Common myeloid progenitor, CD34-positive (primary cell): ENCODE measurements at regions not wholly inside any gene's neighbourhood (a gene's known extent, or its start where the extent isn't known, plus 50 kb on each side); places are given as distances from the start of the nearest gene placed in this dataset.

Experiments
- CTCF ChIA-PET: fragments of 350-600 bp; sonication (Branson Sonifier 250); formaldehyde crosslinking; loops from one replicate; lab custom pipeline; 2021; ENCODE audit warnings: antibody characterized with exemption; lab: Charles Lee
- POLR2A ChIA-PET: fragments of 350-600 bp; sonication (Branson Sonifier 250); formaldehyde crosslinking; loops from one replicate; lab custom pipeline; 2021; ENCODE audit warnings: antibody characterized with exemption; lab: Charles Lee
- DNase-seq, 3 donors: peaks; one replicate each; pipeline versions ENCODE4 v3.0.0 to v3.0.0-alpha.2; 2013
- H3K27ac ChIP-seq, 2 experiments: 1 replicate in 1 of 2; 2 replicates in 1 of 2; pipeline ENCODE4 v1.7.0; 2013; ENCODE audit warnings: inconsistent platforms in 2 of 2, low read length in 2 of 2, mild to moderate bottlenecking in 2 of 2, low read depth in 1 of 2, moderate library complexity in 1 of 2; ENCODE audit not compliant: severe bottlenecking in 2 of 2, insufficient read depth in 1 of 2, poor library complexity in 1 of 2
- H3K27me3 ChIP-seq, 5 experiments: replicated peaks in 2 of 5; 1 replicate in 3 of 5; 2 replicates in 2 of 5; pipeline versions ENCODE4 v1.6.1 to v1.7.0; 2013; ENCODE audit warnings: low read length in 4 of 5, mild to moderate bottlenecking in 2 of 5, moderate library complexity in 2 of 5, inconsistent platforms in 1 of 5; ENCODE audit not compliant: insufficient read depth in 5 of 5, control insufficient read depth in 4 of 5
- H3K36me3 ChIP-seq, 4 experiments: 1 replicate in 2 of 4; 2 replicates in 2 of 4; pipeline versions ENCODE4 v1.6.1 to v1.7.0; 2013; ENCODE audit warnings: low read length in 3 of 4, control low read depth in 1 of 4, mild to moderate bottlenecking in 1 of 4; ENCODE audit not compliant: control insufficient read depth in 4 of 4, insufficient read depth in 4 of 4
- H3K4me1 ChIP-seq, 4 experiments: 1 replicate in 3 of 4; 2 replicates in 1 of 4; pipeline versions ENCODE4 v1.6.1 to v1.7.1; 2013; ENCODE audit warnings: low read length in 3 of 4, mild to moderate bottlenecking in 3 of 4, control low read depth in 1 of 4, inconsistent platforms in 1 of 4, moderate library complexity in 1 of 4; ENCODE audit not compliant: control insufficient read depth in 4 of 4, insufficient read depth in 4 of 4; ENCODE audit errors: control extremely low read depth in 1 of 4
- H3K4me3 ChIP-seq, 7 experiments: 1 replicate in 4 of 7; 2 replicates in 3 of 7; pipeline versions ENCODE4 v1.5.1 to v1.7.0; 2013; ENCODE audit warnings: mild to moderate bottlenecking in 7 of 7, low read length in 6 of 7, moderate library complexity in 6 of 7, inconsistent platforms in 2 of 7, low read depth in 2 of 7, control low read depth in 1 of 7; ENCODE audit not compliant: insufficient read depth in 4 of 7, control insufficient read depth in 1 of 7; ENCODE audit errors: extremely low read depth in 1 of 7
- H3K9me3 ChIP-seq, 5 experiments: 1 replicate in 4 of 5; 2 replicates in 1 of 5; pipeline versions ENCODE4 v1.6.1 to v1.7.1; 2013; ENCODE audit warnings: low read length in 4 of 5, mild to moderate bottlenecking in 2 of 5, inconsistent platforms in 1 of 5, low read depth in 1 of 5, moderate library complexity in 1 of 5; ENCODE audit not compliant: control insufficient read depth in 4 of 5, insufficient read depth in 2 of 5; ENCODE audit errors: control extremely low read depth in 1 of 5
- WGBS: methylation state at CpG from one replicate; pipeline ENCODE4 v1.1.5; 2013; ENCODE audit not compliant: insufficient coverage; 5-methylcytosine and 5-hydroxymethylcytosine counted together

- Histone ChIP-seq H3K27ac (no peak overlapping the region), H3K9me3 (no peaks in the 10 kb centered on the region), H3K27me3 (no peaks in the 10 kb centered on the region), H3K4me1 (no peaks in the 10 kb centered on the region), H3K36me3 (no peaks in the 10 kb centered on the region), H3K4me3 (no peak overlapping the region)
- CTCF ChIA-PET, result no interaction called here
- DNase-seq, result no peak
- WGBS, result no CpG with 5 or more reads among the region's 1 CpG
- POLR2A ChIA-PET, result no interaction called here
Observed at GRCh38 chrX:124814106-124814505, 467.7 kb downstream of the SH2D1A start.

DNA sequence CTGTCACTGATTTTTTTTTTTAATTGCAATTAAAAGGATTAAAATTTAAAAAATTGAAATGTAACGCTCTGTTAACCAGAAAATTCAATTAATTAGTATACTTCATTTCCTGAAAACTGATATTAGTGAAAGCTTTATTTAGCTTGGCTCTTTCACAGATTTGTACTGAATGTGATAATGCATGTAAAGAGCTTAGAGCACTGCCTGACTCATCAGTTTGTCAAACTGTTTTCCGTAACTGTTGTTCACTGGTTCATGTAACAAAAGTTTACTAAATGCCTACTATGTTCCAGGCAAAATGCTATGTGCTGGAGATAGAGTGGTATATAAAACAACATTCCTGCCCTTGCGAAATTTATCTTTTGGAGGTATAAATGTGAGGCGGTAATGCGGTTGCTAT is 471.7 kb downstream of the SH2D1A start:
- CTCF ChIA-PET, result no interaction called here
- no peaks in the 10 kb centered on the region for H3K36me3 ChIP-seq
- H3K27me3 ChIP-seq, result no peaks in the 10 kb centered on the region
- H3K4me3 ChIP-seq, result no peak overlapping the region
- no peaks in the 10 kb centered on the region for H3K9me3 ChIP-seq
- WGBS, result 100% methylated on average over 1 of the region's 5 CpGs
- POLR2A ChIA-PET, result no interaction called here
- no peaks in the 10 kb centered on the region for H3K4me1 ChIP-seq
- DNase-seq, result no peak
- H3K27ac ChIP-seq, result no peak overlapping the region

DNA sequence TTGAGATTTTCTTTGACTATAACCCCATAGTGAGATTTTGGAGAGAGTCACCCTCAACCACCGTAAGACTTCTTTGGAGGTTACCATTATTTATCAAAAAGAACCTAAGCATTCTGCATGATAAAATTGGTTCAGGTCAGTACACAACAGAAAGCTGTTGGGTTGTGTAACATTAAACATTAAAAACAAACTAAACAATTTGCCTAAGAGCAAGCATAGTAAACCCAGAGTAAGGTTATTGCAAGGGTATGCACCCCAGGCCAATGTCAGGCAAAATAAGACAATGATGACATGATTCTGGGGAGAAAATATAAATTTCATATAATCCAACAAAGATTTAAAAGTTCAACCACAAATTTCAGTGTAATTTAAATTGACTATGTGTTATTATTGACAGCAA is 472.4 kb downstream of the SH2D1A start:
- WGBS, result no CpG with 5 or more reads among the region's 1 CpG
- Histone ChIP-seq H3K4me3 (no peak overlapping the region), H3K36me3 (no peaks in the 10 kb centered on the region), H3K27me3 (no peaks in the 10 kb centered on the region), H3K4me1 (no peaks in the 10 kb centered on the region), H3K27ac (no peak overlapping the region), H3K9me3 (no peaks in the 10 kb centered on the region)
- CTCF ChIA-PET, result no interaction called here
- no peak for DNase-seq
- POLR2A ChIA-PET, result no interaction called here

DNA sequence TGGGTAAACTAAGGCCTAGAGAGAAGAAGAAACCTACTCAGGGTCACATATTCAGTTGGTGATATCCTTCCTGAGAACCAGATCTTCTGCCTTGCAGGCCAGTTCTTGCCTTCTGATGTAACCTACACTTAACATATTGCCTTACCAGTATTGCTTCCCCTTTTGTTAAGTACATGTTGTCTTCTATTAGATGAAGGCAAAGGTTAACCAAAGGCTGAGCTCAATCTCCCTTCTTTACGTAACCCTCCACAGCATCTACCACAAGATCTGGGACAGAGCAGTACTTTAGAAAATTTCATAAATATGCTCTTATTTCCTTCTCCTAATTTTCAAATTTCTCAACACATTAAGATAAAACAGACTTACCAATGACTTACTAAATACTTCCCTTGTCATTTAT is 474.4 kb downstream of the SH2D1A start:
- no peak overlapping the region for H3K4me3 ChIP-seq
- no peaks in the 10 kb centered on the region for H3K9me3 ChIP-seq
- H3K27ac ChIP-seq, result no peak overlapping the region
- CTCF ChIA-PET, result no interaction called here
- 90% methylated on average over 1 of the region's 1 CpG for WGBS
- no peaks in the 10 kb centered on the region for H3K36me3 ChIP-seq
- no peak for DNase-seq
- no peaks in the 10 kb centered on the region for H3K27me3 ChIP-seq
- POLR2A ChIA-PET, result no interaction called here
- no peaks in the 10 kb centered on the region for H3K4me1 ChIP-seq

DNA sequence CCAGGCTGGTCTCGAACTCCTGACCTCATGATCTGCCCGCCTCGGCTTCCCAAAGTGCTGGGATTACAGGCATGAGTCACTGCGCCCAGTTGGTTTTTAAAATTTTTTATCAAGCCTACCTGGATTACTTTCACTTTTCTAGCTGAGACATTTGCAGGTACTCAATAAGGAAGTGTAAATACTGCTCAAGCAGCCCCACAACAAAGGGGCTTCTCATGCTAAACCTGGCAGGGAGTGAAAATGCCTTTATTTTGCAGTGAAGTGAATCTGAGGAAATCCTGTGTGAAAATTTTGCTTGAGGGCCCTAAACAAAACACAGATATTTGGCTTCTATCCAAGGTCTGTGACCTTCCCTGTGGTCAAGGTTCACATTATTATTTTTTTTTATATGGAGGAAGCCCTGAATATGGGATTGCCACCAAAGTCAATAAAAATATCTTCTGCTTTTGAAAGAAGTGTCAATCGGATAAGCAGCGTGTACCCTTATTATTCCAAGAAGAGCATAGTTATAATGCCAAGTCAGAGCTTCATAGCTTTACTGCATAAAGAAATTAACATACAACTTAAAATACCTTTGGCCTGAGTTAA is 481.0 kb downstream of the SH2D1A start:
- no peaks in the 10 kb centered on the region for H3K36me3 ChIP-seq
- CTCF ChIA-PET, result no interaction called here
- POLR2A ChIA-PET, result no interaction called here
- no peak overlapping the region for H3K4me3 ChIP-seq
- no peaks in the 10 kb centered on the region for H3K27me3 ChIP-seq
- no peak overlapping the region for H3K27ac ChIP-seq
- DNase-seq, result no peak
- H3K4me1 ChIP-seq, result no peaks in the 10 kb centered on the region
- no peaks in the 10 kb centered on the region for H3K9me3 ChIP-seq
- WGBS, result 92% methylated on average over 4 of the region's 6 CpGs

GRCh38 chrX:124829930-124830329 is 483.6 kb downstream of the SH2D1A start:
- peak; percentile 8 to 52 (median 36) for DNase-seq

GRCh38 chrX:124836786-124837185 is 482.9 kb upstream of the TEX13C start:
- 83% methylated on average over 2 of the region's 3 CpGs for WGBS
- POLR2A ChIA-PET, result no interaction called here
- Histone ChIP-seq H3K4me1 (no peaks in the 10 kb centered on the region), H3K9me3 (no peaks in the 10 kb centered on the region), H3K27me3 (no peaks in the 10 kb centered on the region), H3K27ac (no peak overlapping the region), H3K4me3 (no peak overlapping the region), H3K36me3 (no peaks in the 10 kb centered on the region)
- no peak for DNase-seq
- CTCF ChIA-PET, result no interaction called here

More at GRCh38 chrX:124829930-124830329, 483.6 kb downstream of the SH2D1A start:
- Histone ChIP-seq H3K4me3 (no peak overlapping the region), H3K27ac (no peak overlapping the region), H3K27me3 (no peaks in the 10 kb centered on the region), H3K4me1 (no peaks in the 10 kb centered on the region), H3K36me3 (no peaks in the 10 kb centered on the region), H3K9me3 (no peaks in the 10 kb centered on the region)
- 75% methylated on average over 5 of the region's 5 CpGs for WGBS
- CTCF ChIA-PET, result no interaction called here
- POLR2A ChIA-PET, result no interaction called here
